ENCODE measurements at regions not wholly inside any gene's neighbourhood (a gene's known extent, or its start where the extent isn't known, plus 50 kb on each side); places are given as distances from the start of the nearest gene placed in this dataset.

- Histone ChIP-seq H4K91ac (ENCODE audit: low read depth, low read length, poor library complexity) (no peak overlapping the region), H2BK15ac (ENCODE audit: low read length) (no peak overlapping the region), H3K4me3 (ENCODE audit: low read length in 2 of 2) (no peak overlapping the region), H2AK5ac (ENCODE audit: low read depth, low read length) (no peak overlapping the region), H2BK5ac (ENCODE audit: low read length) (no peak overlapping the region), H3K23ac (ENCODE audit: low read depth, low read length, poor library complexity) (no peak overlapping the region), H4K8ac (ENCODE audit: low read depth, low read length) (no peak overlapping the region), H2BK12ac (ENCODE audit: low read length) (no peak overlapping the region), H2AFZ (ENCODE audit: low read length) (no peak overlapping the region), H3K4me1 (ENCODE audit: control insufficient read depth in 2 of 2, insufficient read depth in 1 of 2, low read depth in 1 of 2, low read length in 2 of 2) (no peaks in the 10 kb centered on the region), H3K4ac (ENCODE audit: low read length) (no peak overlapping the region), H3K14ac (ENCODE audit: low read length) (no peak overlapping the region), H3K27me3 (ENCODE audit: control insufficient read depth in 3 of 3, insufficient read depth in 3 of 3, low read depth in 1 of 3, low read length in 3 of 3) (no peaks in the 10 kb centered on the region), H3K9ac (ENCODE audit: low read depth, low read length, poor library complexity) (no peak overlapping the region), H3K36me3 (replicated peaks in 1 of 2; ENCODE audit: control insufficient read depth in 2 of 2, insufficient read depth in 2 of 2, low read length in 2 of 2) (no peaks in the 10 kb centered on the region), H3K9me3 (replicated peaks in 1 of 2; ENCODE audit: control insufficient read depth in 2 of 2, insufficient read depth in 1 of 2, low read depth in 1 of 2, low read length in 2 of 2) (no peaks in the 10 kb centered on the region), H3K18ac (ENCODE audit: low read length) (no peak overlapping the region), H3K27ac (replicated peaks; ENCODE audit: low read length) (no peak overlapping the region), H3K4me2 (ENCODE audit: insufficient read depth, low read length, poor library complexity, severe bottlenecking) (no peak overlapping the region), H3K79me1 (ENCODE audit: low read depth, low read length) (no peaks in the 10 kb centered on the region), H2BK120ac (ENCODE audit: low read depth, low read length) (no peak overlapping the region)
- WGBS, 2 donors (ENCODE audit: extremely low coverage in 2 of 2, insufficient read length in 2 of 2, insufficient replicate concordance in 1 of 2), result no CpG with 5 or more reads among the region's 4 CpGs
- DNase-seq (ENCODE audit: low spot score), result no peak
Observed at GRCh38 chr5:93076566-93076965, 504.5 kb downstream of the NR2F1-AS1 start.

GRCh38 chr5:93076096-93076495, 504.9 kb downstream of the NR2F1-AS1 start:
- Histone ChIP-seq H3K27ac (replicated peaks; ENCODE audit: low read length) (no peak overlapping the region), H3K4me1 (ENCODE audit: control insufficient read depth in 2 of 2, insufficient read depth in 1 of 2, low read depth in 1 of 2, low read length in 2 of 2) (no peaks in the 10 kb centered on the region), H2AK5ac (ENCODE audit: low read depth, low read length) (no peak overlapping the region), H4K91ac (ENCODE audit: low read depth, low read length, poor library complexity) (no peak overlapping the region), H2BK120ac (ENCODE audit: low read depth, low read length) (no peak overlapping the region), H3K4ac (ENCODE audit: low read length) (no peak overlapping the region), H2BK12ac (ENCODE audit: low read length) (no peak overlapping the region), H3K23ac (ENCODE audit: low read depth, low read length, poor library complexity) (no peak overlapping the region), H3K14ac (ENCODE audit: low read length) (no peak overlapping the region), H2BK5ac (ENCODE audit: low read length) (no peak overlapping the region), H2BK15ac (ENCODE audit: low read length) (no peak overlapping the region), H3K4me3 (ENCODE audit: low read length in 2 of 2) (no peak overlapping the region), H2AFZ (ENCODE audit: low read length) (no peak overlapping the region), H3K9me3 (replicated peaks in 1 of 2; ENCODE audit: control insufficient read depth in 2 of 2, insufficient read depth in 1 of 2, low read depth in 1 of 2, low read length in 2 of 2) (no peaks in the 10 kb centered on the region), H3K18ac (ENCODE audit: low read length) (no peak overlapping the region), H4K8ac (ENCODE audit: low read depth, low read length) (no peak overlapping the region), H3K4me2 (ENCODE audit: insufficient read depth, low read length, poor library complexity, severe bottlenecking) (no peak overlapping the region), H3K27me3 (ENCODE audit: control insufficient read depth in 3 of 3, insufficient read depth in 3 of 3, low read depth in 1 of 3, low read length in 3 of 3) (no peaks in the 10 kb centered on the region), H3K36me3 (replicated peaks in 1 of 2; ENCODE audit: control insufficient read depth in 2 of 2, insufficient read depth in 2 of 2, low read length in 2 of 2) (no peaks in the 10 kb centered on the region), H3K79me1 (ENCODE audit: low read depth, low read length) (no peaks in the 10 kb centered on the region), H3K9ac (ENCODE audit: low read depth, low read length, poor library complexity) (no peak overlapping the region)
- DNase-seq (ENCODE audit: low spot score), result no peak
- no CpG with 5 or more reads among the region's 2 CpGs for WGBS, 2 donors (ENCODE audit: extremely low coverage in 2 of 2, insufficient read length in 2 of 2, insufficient replicate concordance in 1 of 2)

- no peak overlapping the region for H3K4me2 ChIP-seq (ENCODE audit: insufficient read depth, low read length, poor library complexity, severe bottlenecking)
- no peak overlapping the region for H2AK5ac ChIP-seq (ENCODE audit: low read depth, low read length)
- H3K9ac ChIP-seq (ENCODE audit: low read depth, low read length, poor library complexity), result no peak overlapping the region
- no peaks in the 10 kb centered on the region for H3K79me1 ChIP-seq (ENCODE audit: low read depth, low read length)
- H4K8ac ChIP-seq (ENCODE audit: low read depth, low read length), result no peak overlapping the region
- H3K14ac ChIP-seq (ENCODE audit: low read length), result no peak overlapping the region
- H3K27ac ChIP-seq (replicated peaks; ENCODE audit: low read length), result no peak overlapping the region
- no peaks in the 10 kb centered on the region for H3K9me3 ChIP-seq (replicated peaks in 1 of 2; ENCODE audit: control insufficient read depth in 2 of 2, insufficient read depth in 1 of 2, low read depth in 1 of 2, low read length in 2 of 2)
- H3K18ac ChIP-seq (ENCODE audit: low read length), result no peak overlapping the region
- no peak overlapping the region for H2BK15ac ChIP-seq (ENCODE audit: low read length)
- H3K27me3 ChIP-seq (ENCODE audit: control insufficient read depth in 3 of 3, insufficient read depth in 3 of 3, low read depth in 1 of 3, low read length in 3 of 3), result no peaks in the 10 kb centered on the region
- no peak overlapping the region for H3K23ac ChIP-seq (ENCODE audit: low read depth, low read length, poor library complexity)
- H3K4ac ChIP-seq (ENCODE audit: low read length), result no peak overlapping the region
- no peak for DNase-seq (ENCODE audit: low spot score)
- H2AFZ ChIP-seq (ENCODE audit: low read length), result no peak overlapping the region
- H3K4me1 ChIP-seq (ENCODE audit: control insufficient read depth in 2 of 2, insufficient read depth in 1 of 2, low read depth in 1 of 2, low read length in 2 of 2), result no peaks in the 10 kb centered on the region
- no peak overlapping the region for H4K91ac ChIP-seq (ENCODE audit: low read depth, low read length, poor library complexity)
- no CpG with 5 or more reads among the region's 4 CpGs for WGBS, 2 donors (ENCODE audit: extremely low coverage in 2 of 2, insufficient read length in 2 of 2, insufficient replicate concordance in 1 of 2)
- no peak overlapping the region for H2BK5ac ChIP-seq (ENCODE audit: low read length)
- no peak overlapping the region for H2BK120ac ChIP-seq (ENCODE audit: low read depth, low read length)
- H3K36me3 ChIP-seq (replicated peaks in 1 of 2; ENCODE audit: control insufficient read depth in 2 of 2, insufficient read depth in 2 of 2, low read length in 2 of 2), result no peaks in the 10 kb centered on the region
- H3K4me3 ChIP-seq (ENCODE audit: low read length in 2 of 2), result no peak overlapping the region
- H2BK12ac ChIP-seq (ENCODE audit: low read length), result no peak overlapping the region
Observed at GRCh38 chr5:93073547-93073946, 507.5 kb downstream of the NR2F1-AS1 start.

GRCh38 chr5:93072831-93073459, 508.1 kb downstream of the NR2F1-AS1 start:
- DNase-seq (ENCODE audit: low spot score), result no peak
- H2AFZ ChIP-seq (ENCODE audit: low read length), result no peak overlapping the region
- no peak overlapping the region for H2BK12ac ChIP-seq (ENCODE audit: low read length)

More at GRCh38 chr5:93072831-93073459, 508.1 kb downstream of the NR2F1-AS1 start:
- no peak overlapping the region for H3K4me3 ChIP-seq (ENCODE audit: low read length in 2 of 2)
- H3K27me3 ChIP-seq (ENCODE audit: control insufficient read depth in 3 of 3, insufficient read depth in 3 of 3, low read depth in 1 of 3, low read length in 3 of 3), result no peaks in the 10 kb centered on the region
- no peak overlapping the region for H3K14ac ChIP-seq (ENCODE audit: low read length)
- no peaks in the 10 kb centered on the region for H3K4me1 ChIP-seq (ENCODE audit: control insufficient read depth in 2 of 2, insufficient read depth in 1 of 2, low read depth in 1 of 2, low read length in 2 of 2)
- no peak overlapping the region for H3K4ac ChIP-seq (ENCODE audit: low read length)
- no peaks in the 10 kb centered on the region for H3K36me3 ChIP-seq (replicated peaks in 1 of 2; ENCODE audit: control insufficient read depth in 2 of 2, insufficient read depth in 2 of 2, low read length in 2 of 2)
- H3K4me2 ChIP-seq (ENCODE audit: insufficient read depth, low read length, poor library complexity, severe bottlenecking), result no peak overlapping the region
- H3K9me3 ChIP-seq (replicated peaks in 1 of 2; ENCODE audit: control insufficient read depth in 2 of 2, insufficient read depth in 1 of 2, low read depth in 1 of 2, low read length in 2 of 2), result no peaks in the 10 kb centered on the region
- no peaks in the 10 kb centered on the region for H3K79me1 ChIP-seq (ENCODE audit: low read depth, low read length)
- H3K18ac ChIP-seq (ENCODE audit: low read length), result no peak overlapping the region
- no peak overlapping the region for H3K23ac ChIP-seq (ENCODE audit: low read depth, low read length, poor library complexity)
- no peak overlapping the region for H2BK5ac ChIP-seq (ENCODE audit: low read length)
- H3K27ac ChIP-seq (replicated peaks; ENCODE audit: low read length), result no peak overlapping the region
- no peak overlapping the region for H2BK120ac ChIP-seq (ENCODE audit: low read depth, low read length)
- no peak overlapping the region for H2BK15ac ChIP-seq (ENCODE audit: low read length)
- H3K9ac ChIP-seq (ENCODE audit: low read depth, low read length, poor library complexity), result no peak overlapping the region
- WGBS, 2 donors (ENCODE audit: extremely low coverage in 2 of 2, insufficient read length in 2 of 2, insufficient replicate concordance in 1 of 2), result 100% methylated on average over 1 of the region's 3 CpGs; no CpG with 5 or more reads in 1 of the 2 donors
- no peak overlapping the region for H4K8ac ChIP-seq (ENCODE audit: low read depth, low read length)
- no peak overlapping the region for H2AK5ac ChIP-seq (ENCODE audit: low read depth, low read length)
- no peak overlapping the region for H4K91ac ChIP-seq (ENCODE audit: low read depth, low read length, poor library complexity)

Measured in neuronal stem cell (in vitro differentiated cells).